Urinary bladder (tissue), 3 donors: ENCODE measurements at regions not wholly inside any gene's neighbourhood (a gene's known extent, or its start where the extent isn't known, plus 50 kb on each side); places are given as distances from the start of the nearest gene placed in this dataset.
"Not testable (repeated sequence)": the region's sequence is repeated elsewhere in the genome, so short reads cannot be mapped to it uniquely, and the experiment has no call there.

Source experiments
- DNase-seq: peaks from one replicate; pipeline ENCODE4 v3.0.0-alpha.2; 2015; ENCODE audit errors: extremely low spot score
- H3K27ac ChIP-seq: one replicate; pipeline ENCODE4 v1.5.1; 2013; ENCODE audit warnings: low read depth, mild to moderate bottlenecking, moderate library complexity
- H3K36me3 ChIP-seq: one replicate; pipeline ENCODE4 v1.6.1; 2013; ENCODE audit warnings: mild to moderate bottlenecking, moderate library complexity; ENCODE audit not compliant: insufficient read depth
- H3K4me1 ChIP-seq: one replicate; pipeline ENCODE4 v1.6.1; 2013; ENCODE audit warnings: mild to moderate bottlenecking, moderate library complexity; ENCODE audit not compliant: insufficient read depth
- H3K4me3 ChIP-seq: one replicate; pipeline ENCODE4 v1.5.1; 2013; ENCODE audit warnings: low read depth, low read length
- WGBS: extraction: QIAGEN DNeasy Blood & Tissue Kit; methylation state at CpG from one replicate; pipeline ENCODE4 v1.1.7; 2013; 5-methylcytosine and 5-hydroxymethylcytosine counted together
- donor health status: healthy with polysubstance abuse.
- donor health status: healthy.

DNA sequence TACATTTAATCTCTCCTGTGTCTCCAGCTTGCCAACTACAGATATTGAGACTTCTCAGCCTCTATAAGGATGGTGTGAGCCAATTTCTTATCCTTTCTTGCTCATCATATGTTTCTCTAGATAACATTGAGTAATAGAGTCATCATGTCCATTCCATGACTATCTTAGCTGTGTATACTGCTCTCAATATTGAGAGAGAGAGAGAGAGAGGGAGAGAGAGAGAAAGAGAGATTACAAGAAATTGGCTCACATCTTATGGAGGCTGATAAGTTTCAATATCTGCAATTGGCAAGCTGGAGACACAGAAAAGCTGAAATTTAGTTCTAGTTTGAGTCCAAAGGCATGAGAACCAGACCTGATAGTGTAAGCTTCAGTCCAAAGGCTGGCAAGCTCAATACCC is 110.8 kb upstream of the MSMB start:
- not testable (repeated sequence) for H3K4me1 ChIP-seq, DNase-seq, H3K4me3 ChIP-seq, H3K36me3 ChIP-seq, H3K27ac ChIP-seq

DNA sequence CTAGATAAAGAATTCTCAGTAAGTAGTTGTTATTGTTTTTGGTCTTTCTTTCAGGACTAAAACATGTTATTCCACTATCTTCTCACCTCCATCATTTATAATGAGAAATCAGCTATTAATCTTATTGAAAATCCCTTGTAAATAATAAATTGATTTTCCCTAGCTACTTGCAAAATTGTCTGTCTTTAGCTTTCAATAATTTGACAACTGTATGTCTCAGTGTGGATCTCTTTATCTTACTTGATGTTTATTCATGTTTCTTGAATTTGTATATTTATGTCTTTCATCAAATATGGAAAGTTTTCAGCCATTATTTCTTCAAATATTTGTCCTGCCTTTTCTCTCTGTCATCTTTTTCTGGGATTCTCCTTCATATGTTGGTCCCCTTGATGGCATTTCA is 117.1 kb upstream of the ANTXRL start:
- no peaks in the 10 kb centered on the region for H3K36me3 ChIP-seq
- no peak for DNase-seq
- H3K4me1 ChIP-seq: no peaks in the 10 kb centered on the region

DNA sequence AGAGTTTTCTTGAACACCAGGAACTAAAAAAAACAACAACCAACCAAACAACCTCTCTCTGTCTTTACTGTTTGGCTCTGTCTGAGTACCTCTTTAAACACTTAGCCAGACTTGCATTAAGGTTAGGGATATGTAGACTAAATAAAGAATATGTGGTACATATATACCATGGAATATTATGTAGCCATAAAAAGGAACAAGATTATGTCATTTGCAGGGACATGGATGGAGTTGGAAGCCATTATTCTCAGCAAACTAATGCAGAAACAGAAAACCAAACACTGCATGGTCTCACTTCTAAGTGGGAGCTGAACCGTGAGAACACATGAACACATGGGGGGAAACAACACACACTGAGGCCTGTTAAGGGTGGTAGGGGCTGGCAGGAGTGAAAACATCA is 116.0 kb upstream of the ANTXRL start:
- Histone ChIP-seq H3K4me3 (no peak overlapping the region), H3K36me3 (no peaks in the 10 kb centered on the region), H3K4me1 (no peaks in the 10 kb centered on the region), H3K27ac (no peak overlapping the region)
- 97% methylated on average over 1 of the region's 1 CpG for WGBS
- no peak for DNase-seq

More for the DNA sequence above, 117.1 kb upstream of the ANTXRL start:
- Histone ChIP-seq H3K27ac (no peak overlapping the region), H3K4me3 (no peak overlapping the region)

DNA sequence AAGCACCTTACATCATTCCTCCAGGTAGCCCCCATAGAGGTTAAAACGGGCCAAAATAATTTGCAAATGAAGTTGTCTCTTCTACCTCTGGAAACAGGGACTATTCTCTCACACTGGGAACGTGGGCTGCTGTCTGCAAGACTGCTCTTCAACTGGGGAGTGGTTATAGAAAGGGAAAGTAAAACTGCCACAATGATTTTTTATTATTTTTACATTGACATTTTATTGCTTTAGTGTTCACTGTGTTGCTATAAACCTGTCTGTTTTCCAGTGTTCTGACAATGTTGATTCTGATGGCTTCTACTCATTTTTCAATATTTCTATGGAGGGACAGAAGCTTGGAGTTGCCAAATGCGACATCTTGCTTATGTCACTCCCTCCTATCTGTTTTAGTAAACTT is 115.1 kb upstream of the ANTXRL start:
- Histone ChIP-seq H3K4me3 (no peak overlapping the region), H3K27ac (no peak overlapping the region), H3K4me1 (no peaks in the 10 kb centered on the region), H3K36me3 (no peaks in the 10 kb centered on the region)
- 51% methylated on average over 3 of the region's 3 CpGs for WGBS
- no peak for DNase-seq

DNA sequence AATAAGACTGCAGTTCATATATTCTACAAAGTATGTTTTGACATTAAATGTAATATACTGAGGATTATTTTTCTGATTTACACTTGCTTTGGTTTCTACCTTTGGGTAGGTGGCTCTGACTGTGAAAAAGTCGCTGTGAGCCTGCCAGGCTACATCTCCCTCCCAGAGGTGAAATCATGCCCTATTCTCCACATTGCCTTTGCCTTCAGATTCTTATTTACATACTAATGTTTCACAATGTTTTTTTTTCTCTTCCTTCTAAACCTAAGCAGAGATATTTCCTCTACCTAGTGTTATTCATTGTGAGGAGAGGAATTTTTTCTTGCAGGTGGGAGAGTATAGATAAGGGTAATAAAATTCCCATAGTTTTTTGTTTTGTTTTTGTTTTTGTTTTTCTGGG is 111.5 kb upstream of the ANTXRL start:
- H3K4me3 ChIP-seq: no peak overlapping the region
- H3K4me1 ChIP-seq: no peaks in the 10 kb centered on the region
- 50% methylated on average over 1 of the region's 1 CpG for WGBS
- H3K27ac ChIP-seq: no peak overlapping the region
- no peak for DNase-seq
- no peaks in the 10 kb centered on the region for H3K36me3 ChIP-seq

DNA sequence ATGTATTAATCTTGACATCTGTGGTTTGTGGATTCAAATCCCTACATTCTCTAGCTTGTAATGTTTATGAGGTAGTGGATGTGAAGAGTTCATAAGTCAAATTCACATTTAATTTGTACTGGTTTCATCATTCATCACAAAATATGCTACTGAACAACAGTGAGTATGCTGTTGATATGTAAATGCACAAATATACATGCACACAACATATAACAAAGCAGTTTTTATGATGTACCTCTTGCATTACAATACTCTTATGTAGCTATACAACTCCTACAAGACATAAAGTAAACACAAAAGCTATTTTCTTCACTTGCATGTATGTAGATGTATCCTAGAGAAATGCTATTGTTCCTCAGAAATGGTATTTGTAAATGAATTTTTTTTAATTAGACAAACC is 111.0 kb upstream of the ANTXRL start:
- Histone ChIP-seq H3K4me3 (no peak overlapping the region), H3K27ac (no peak overlapping the region), H3K36me3 (no peaks in the 10 kb centered on the region), H3K4me1 (no peaks in the 10 kb centered on the region)
- DNase-seq: no peak

DNA sequence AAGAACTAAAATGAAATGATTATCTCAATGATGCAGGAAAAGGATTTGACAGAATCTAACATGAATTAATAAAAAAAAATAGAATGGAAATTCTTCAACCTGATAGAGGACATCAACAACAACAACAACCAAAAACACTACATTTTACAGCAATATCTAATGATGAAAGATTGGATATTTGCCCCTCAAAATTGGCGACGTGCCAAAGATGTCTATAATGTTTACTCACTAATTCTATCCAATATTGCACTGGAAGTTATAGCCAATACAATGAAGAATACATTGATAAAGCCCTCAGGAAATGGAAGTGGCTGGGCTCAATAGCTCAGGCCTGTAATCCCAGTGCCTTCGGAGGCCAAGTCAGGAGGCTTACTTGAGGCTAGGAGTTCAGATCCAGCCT is 99.4 kb upstream of the ANTXRL start:
- not testable (repeated sequence) for H3K4me3 ChIP-seq, H3K27ac ChIP-seq, H3K4me1 ChIP-seq, H3K36me3 ChIP-seq, DNase-seq
- WGBS: 82% methylated on average over 3 of the region's 3 CpGs

DNA sequence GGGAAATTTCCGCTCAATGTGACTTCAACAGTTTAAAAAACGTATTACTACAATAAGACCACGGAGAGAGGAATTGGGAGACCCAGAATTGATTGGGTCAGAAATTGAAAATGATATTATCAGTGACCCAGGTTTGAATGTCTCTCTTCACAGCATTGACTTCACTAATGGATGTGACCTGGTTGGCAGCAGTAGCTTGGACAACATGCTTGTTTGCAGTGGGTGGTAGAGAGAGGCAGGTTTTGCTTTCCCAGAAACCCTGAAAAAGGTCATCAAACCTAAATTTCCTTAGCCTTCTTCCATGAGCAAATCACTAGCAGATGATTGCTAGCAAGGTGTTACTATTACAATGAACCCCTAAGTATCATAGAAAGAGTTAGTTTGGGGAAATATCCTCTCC is 89.7 kb upstream of the ANTXRL start:
- WGBS: 85% methylated on average over 3 of the region's 3 CpGs
- Histone ChIP-seq H3K36me3 (no peaks in the 10 kb centered on the region), H3K27ac (no peak overlapping the region), H3K4me1 (no peaks in the 10 kb centered on the region), H3K4me3 (no peak overlapping the region)
- no peak for DNase-seq

DNA sequence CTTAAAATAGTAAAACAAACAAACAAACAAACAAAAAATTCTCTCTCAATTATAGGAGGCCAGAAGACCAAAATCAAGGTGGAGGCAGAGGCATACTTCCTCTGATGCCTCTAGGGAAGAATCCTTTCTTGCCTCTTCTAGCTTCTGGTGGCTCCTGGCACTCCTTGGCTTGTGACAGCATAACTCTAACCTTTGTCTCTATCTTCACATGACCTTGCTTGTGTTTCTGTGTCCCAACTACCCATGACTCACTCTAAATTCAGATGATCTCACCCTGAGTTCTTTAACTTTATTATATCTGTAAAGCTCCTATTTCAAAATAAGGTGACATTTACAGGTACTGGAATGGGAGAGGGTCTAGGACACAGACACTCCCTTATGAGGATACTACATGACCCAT is 88.3 kb upstream of the ANTXRL start:
- DNase-seq: no peak
- H3K27ac ChIP-seq: no peak overlapping the region
- no peaks in the 10 kb centered on the region for H3K4me1 ChIP-seq
- no peak overlapping the region for H3K4me3 ChIP-seq
- no peaks in the 10 kb centered on the region for H3K36me3 ChIP-seq

DNA sequence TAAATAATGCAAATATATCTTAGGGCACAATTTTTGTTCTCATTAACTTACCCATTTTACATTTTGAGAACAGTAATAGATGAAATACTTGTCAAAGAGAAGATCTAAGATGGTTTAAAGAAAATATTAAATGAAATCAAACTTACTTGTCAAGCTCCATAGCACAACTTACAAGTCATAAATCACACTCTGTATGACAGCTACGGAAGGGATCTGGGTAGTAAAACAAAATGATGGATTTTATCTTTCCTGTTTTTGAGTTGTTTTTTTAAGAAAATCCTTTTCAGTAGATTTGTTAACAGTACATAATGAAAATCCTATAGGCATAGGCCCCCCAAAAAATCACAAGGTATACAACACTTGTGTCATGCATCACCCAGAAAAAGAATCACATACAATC is 84.4 kb upstream of the ANTXRL start:
- not testable (repeated sequence) for H3K4me1 ChIP-seq, DNase-seq, H3K4me3 ChIP-seq, H3K27ac ChIP-seq, H3K36me3 ChIP-seq
- 54% methylated on average over 1 of the region's 1 CpG for WGBS

DNA sequence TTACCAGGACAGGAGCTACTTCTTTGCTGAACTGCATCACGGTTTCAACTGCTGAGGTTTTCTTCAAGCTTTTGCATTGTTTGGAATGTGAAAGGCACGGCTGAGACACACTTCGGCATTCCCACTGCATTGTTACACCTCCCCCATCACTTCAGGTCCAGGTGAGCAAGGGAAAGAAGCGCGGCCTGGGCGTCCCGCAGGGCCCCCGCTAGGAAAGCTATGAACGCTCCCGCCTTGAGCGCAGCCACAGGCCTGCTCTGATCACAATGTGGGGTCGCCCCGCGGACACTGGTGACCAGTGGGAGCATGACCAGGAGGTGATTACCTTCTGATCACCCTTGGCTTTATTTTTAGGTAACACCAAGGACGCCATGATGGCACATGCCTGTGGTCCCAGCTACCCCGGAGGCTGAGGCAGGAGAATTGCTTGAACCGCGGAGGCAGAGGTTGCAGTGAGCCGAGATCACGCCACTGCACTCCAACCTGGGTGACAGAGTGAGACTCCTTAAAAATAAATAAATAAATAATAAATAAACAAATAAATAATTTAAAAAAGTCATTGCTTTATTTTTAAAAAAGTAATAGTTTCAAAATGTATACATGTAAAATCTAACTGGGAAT is 82.2 kb upstream of the ANTXRL start:
- H3K36me3 ChIP-seq, H3K4me1 ChIP-seq, DNase-seq, H3K27ac ChIP-seq, H3K4me3 ChIP-seq: not testable (repeated sequence)
- 90% methylated on average over 20 of the region's 20 CpGs for WGBS

DNA sequence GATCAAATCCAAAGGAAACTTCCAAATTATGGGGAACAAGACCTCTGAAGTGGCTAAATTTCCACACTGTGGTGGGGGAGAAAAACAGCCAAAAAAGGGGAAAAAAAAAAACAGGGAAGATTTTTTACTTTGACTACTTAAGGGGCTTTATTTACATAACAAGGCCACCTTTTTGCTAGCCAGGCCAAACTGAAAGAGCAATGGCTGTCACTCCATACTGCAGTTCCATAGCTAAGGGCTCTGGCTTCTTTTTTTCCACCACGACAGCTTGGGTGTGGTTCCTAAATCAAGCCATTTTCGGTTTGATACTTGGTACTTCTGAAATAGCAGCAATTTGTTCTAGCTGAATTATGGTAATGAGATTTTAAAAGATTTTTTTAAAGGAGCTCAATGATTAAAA is 76.4 kb upstream of the ANTXRL start:
- DNase-seq, H3K4me1 ChIP-seq, H3K27ac ChIP-seq, H3K36me3 ChIP-seq, H3K4me3 ChIP-seq: not testable (repeated sequence)
- no CpG with 5 or more reads among the region's 2 CpGs for WGBS

DNA sequence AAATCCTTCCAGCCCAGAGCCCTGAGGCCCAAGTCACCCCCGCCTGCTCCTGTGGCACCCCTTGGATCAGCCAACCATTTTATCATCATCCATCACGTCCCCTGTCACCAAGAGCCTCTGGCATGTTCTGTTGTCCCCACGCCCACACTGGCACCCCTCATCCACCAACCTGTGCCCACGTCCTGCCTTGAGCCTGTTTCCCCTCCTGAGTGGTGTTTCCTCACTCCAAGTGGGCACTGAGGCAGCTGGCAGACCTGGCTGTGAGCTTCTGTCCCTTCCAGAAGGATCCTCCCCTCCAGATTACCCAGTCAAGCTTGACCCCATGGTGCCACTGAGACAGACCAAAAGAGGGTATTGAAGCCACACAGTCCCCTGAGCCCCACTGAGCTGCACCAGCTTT is 71.4 kb upstream of the ANTXRL start:
- WGBS: 75% methylated on average over 4 of the region's 4 CpGs
- no peak for DNase-seq

DNA sequence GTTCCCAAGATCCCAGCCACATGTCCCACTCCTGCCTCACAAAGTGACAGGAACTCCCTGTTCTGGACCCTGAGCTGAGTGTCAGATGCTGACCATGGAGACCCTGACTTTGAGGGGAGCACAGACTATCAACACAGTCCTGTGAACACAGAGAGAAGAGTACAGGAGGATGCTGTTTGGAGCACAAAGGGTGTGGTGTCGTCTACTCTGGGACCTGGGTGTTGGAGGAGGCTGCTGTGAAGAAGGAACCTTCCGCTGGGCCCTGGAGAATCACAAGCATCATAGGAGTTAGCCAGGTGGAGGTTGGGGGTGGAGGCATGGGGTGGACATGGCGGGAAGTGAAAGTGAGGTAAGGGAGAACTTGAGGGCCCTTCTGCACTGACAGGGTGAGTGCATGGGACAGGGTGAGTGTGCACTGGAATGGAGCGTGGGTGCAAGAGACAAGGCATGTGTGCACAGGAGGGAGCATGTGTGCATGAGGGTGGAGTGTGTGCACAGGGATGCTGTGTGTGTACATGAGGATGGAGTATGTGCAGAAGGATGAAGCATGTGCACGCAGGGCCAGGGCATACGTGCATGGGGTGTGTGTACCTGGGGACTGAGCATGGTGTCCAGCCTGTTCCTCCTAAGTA is 70.7 kb upstream of the ANTXRL start:
- no peaks in the 10 kb centered on the region for H3K36me3 ChIP-seq
- H3K27ac ChIP-seq: no peak overlapping the region
- H3K4me1 ChIP-seq: no peaks in the 10 kb centered on the region
- H3K4me3 ChIP-seq: no peak overlapping the region
- WGBS: 87% methylated on average over 6 of the region's 6 CpGs
- DNase-seq: no peak

More for the DNA sequence above, 71.4 kb upstream of the ANTXRL start:
- Histone ChIP-seq H3K36me3 (no peaks in the 10 kb centered on the region), H3K27ac (no peak overlapping the region), H3K4me3 (no peak overlapping the region), H3K4me1 (no peaks in the 10 kb centered on the region)
